Body of pancreas (tissue), 4 donors: ENCODE measurements at regions not wholly inside any gene's neighbourhood (a gene's known extent, or its start where the extent isn't known, plus 50 kb on each side); places are given as distances from the start of the nearest gene placed in this dataset.

ENCODE experiments used
- ATAC-seq: fragments of 150-250 bp; one replicate; pipeline ENCODE4 v1.9.1; 2016
- DNase-seq, 4 donors: peaks; one replicate each; pipeline ENCODE4 v3.0.0-alpha.2; 2019
- H3K27ac ChIP-seq, 4 donors: fragments of 200-600 bp; sonication (generic); 1 replicate in 3 of 4; 2 replicates in 1 of 4; pipeline versions ENCODE4 v1.5.1 to v1.6.1; 2016 to 2019; ENCODE audit warnings: mild to moderate bottlenecking in 1 of 4, mixed read lengths in 1 of 4, moderate library complexity in 1 of 4
- H3K27me3 ChIP-seq, 2 donors: fragments of 200-600 bp; sonication (generic); one replicate each; pipeline ENCODE4 v1.6.0; 2016; ENCODE audit warnings: mild to moderate bottlenecking in 1 of 2
- H3K36me3 ChIP-seq, 2 donors: fragments of 200-600 bp; sonication (generic); replicated peaks in 1 of 2; 2 replicates each; pipeline ENCODE4 v1.5.1; 2016; ENCODE audit warnings: low read depth in 2 of 2; ENCODE audit not compliant: insufficient read depth in 1 of 2
- H3K4me1 ChIP-seq: fragments of 200-600 bp; sonication (generic); one replicate; pipeline ENCODE4 v1.6.0; 2016
- H3K4me3 ChIP-seq, 2 donors: fragments of 200-600 bp; sonication (generic); 1 replicate in 1 of 2; 2 replicates in 1 of 2; pipeline ENCODE4 v1.5.1; 2016 to 2019
- H3K9me3 ChIP-seq, 3 donors: fragments of 200-600 bp; sonication (generic); 1 replicate in 2 of 3; 2 replicates in 1 of 3; pipeline ENCODE4 v1.5.1; 2016
- POLR2A ChIP-seq, 3 donors: fragments of 450-650 bp; IDR thresholded peaks; one replicate each; pipeline ENCODE4 v1.6.1; 2016; ENCODE audit warnings: antibody characterized with exemption in 3 of 3, mild to moderate bottlenecking in 2 of 3
- WGBS, 2 donors: methylation state at CpG; one replicate each; pipeline ENCODE4 v1.1.5; 2017; 5-methylcytosine and 5-hydroxymethylcytosine counted together
- intact Hi-C: fragments of 100-400 bp; cut with DNase I; formaldehyde crosslinking; loops from one replicate; pipeline ENCODE4 v1.15.1; 2023
- TF ChIP-seq, protein P1 (sequence below), 7 experiments: fragments of 450-650 bp in 4 of 7; fragments of 200-600 bp in 3 of 7; sonication (generic) in 3 of 7; IDR thresholded peaks; one replicate each; pipeline ENCODE4 v1.5.1; 2016 to 2019; ENCODE audit warnings: antibody characterized with exemption in 7 of 7

DNA sequence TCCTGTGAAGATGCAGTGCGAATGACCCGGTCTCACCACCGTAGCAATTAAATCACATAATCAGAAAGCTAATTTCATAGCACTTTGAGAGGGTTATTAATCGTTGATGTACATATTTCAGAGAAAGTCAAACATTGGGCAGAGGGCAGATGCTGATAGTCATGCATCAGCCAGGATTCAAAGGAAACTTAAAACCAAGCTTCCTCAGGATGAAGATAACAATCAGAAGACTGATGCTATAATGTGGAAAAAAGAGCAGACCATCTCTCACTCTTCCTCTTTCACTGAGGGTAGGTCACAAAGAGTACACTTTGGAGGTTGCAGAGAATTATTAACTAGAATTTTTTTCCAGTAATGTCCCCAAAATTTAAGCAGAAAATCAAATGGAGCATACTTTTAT is 1027.7 kb upstream of the ZEB2 start:
- Histone ChIP-seq H3K27me3 (no peaks in the 10 kb centered on the region), H3K4me3 (no peak overlapping the region), H3K27ac (no peak overlapping the region), H3K4me1 (no peaks in the 10 kb centered on the region), H3K36me3 (no peaks in the 10 kb centered on the region), H3K9me3 (no peaks in the 10 kb centered on the region)
- ATAC-seq (no peak), DNase-seq (no peak)
- WGBS, 2 donors = 60 to 62% methylated on average over 4 of the region's 4 CpGs
- TF ChIP-seq, protein P1, sequence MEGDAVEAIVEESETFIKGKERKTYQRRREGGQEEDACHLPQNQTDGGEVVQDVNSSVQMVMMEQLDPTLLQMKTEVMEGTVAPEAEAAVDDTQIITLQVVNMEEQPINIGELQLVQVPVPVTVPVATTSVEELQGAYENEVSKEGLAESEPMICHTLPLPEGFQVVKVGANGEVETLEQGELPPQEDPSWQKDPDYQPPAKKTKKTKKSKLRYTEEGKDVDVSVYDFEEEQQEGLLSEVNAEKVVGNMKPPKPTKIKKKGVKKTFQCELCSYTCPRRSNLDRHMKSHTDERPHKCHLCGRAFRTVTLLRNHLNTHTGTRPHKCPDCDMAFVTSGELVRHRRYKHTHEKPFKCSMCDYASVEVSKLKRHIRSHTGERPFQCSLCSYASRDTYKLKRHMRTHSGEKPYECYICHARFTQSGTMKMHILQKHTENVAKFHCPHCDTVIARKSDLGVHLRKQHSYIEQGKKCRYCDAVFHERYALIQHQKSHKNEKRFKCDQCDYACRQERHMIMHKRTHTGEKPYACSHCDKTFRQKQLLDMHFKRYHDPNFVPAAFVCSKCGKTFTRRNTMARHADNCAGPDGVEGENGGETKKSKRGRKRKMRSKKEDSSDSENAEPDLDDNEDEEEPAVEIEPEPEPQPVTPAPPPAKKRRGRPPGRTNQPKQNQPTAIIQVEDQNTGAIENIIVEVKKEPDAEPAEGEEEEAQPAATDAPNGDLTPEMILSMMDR (IDR thresholded peaks at IDR 0.05) = no peak
- TF ChIP-seq POLR2A (IDR thresholded peaks at IDR 0.05) = no peak
- intact Hi-C loops = no loop called here

DNA sequence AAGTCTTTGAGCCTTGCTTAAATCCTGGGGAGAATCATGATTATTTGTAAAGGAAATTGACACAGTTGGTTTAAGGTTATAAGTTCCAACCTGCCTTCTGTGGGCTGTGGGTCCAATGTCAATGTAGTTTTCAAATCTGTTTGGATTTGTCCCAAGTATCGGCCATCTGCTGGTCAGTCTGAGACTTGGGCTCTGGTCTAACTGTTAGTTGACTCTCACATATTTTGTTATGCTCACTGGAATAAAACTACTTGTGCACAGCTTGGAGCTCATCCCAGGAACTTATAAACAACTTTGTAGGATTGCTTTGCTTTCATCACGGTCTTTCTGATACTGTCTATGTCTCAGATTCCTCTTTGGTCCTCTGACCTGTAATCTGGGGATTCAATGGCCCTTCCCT is 1026.2 kb upstream of the ZEB2 start:
- DNase-seq (no peak), ATAC-seq (no peak)
- H3K4me3 ChIP-seq = no peak overlapping the region
- H3K9me3 ChIP-seq = no peaks in the 10 kb centered on the region
- no peaks in the 10 kb centered on the region for H3K4me1 ChIP-seq
- no peaks in the 10 kb centered on the region for H3K27me3 ChIP-seq
- 70 to 84% methylated on average over 2 of the region's 2 CpGs for WGBS, 2 donors
- H3K27ac ChIP-seq = no peak overlapping the region
- TF ChIP-seq, protein P1 (IDR thresholded peaks at IDR 0.05) = no peak
- no peak for TF ChIP-seq POLR2A (IDR thresholded peaks at IDR 0.05)
- intact Hi-C loops = no loop called here
- H3K36me3 ChIP-seq = no peaks in the 10 kb centered on the region

DNA sequence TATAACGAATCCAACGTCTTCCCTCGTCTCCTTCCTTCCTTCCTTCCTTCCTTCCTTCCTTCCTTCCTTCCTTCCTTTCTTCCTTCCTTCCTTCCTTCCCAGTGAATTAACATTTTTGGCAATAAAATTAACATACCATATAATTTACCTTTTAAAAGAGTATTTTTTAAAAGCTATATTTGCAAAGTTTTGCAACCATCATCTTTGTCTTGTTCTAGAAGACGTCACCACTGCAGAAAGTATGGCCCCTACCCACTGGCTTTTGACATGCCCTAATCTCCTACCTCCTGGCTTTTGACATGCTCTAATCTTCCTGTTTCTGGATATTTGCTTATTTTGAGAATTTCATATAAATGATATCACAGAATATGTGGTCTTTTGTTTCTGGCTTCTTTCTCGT is 1023.9 kb upstream of the ZEB2 start:
- WGBS, 2 donors = 62 to 71% methylated on average over 5 of the region's 5 CpGs
- Histone ChIP-seq H3K27ac (no peak overlapping the region), H3K4me1 (no peaks in the 10 kb centered on the region), H3K27me3 (no peaks in the 10 kb centered on the region), H3K4me3 (no peak overlapping the region), H3K9me3 (no peaks in the 10 kb centered on the region), H3K36me3 (no peaks in the 10 kb centered on the region)
- DNase-seq (no peak), ATAC-seq (no peak)
- no peak for TF ChIP-seq POLR2A (IDR thresholded peaks at IDR 0.05)
- TF ChIP-seq, protein P1 (IDR thresholded peaks at IDR 0.05) = no peak
- intact Hi-C loops = no loop called here

DNA sequence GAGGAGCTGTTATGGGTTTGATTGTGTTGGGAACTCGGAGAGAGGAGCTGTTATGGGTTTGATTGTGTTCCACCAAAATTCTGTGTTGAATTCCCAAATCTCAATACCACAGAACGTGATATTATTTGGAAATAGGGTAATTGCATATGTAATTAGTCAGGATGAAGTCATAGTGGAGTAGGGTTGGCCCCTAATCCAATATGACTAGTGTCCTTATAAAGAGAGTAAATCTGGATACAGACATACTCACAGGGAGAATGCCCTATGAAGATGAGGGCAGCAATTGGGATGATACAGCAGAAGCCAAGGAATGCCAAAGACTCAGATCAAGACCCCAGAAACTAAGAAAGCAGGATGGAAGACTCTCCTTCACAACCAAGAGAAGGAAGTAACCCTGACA is 1023.2 kb upstream of the ZEB2 start:
- H3K9me3 ChIP-seq = no peaks in the 10 kb centered on the region
- TF ChIP-seq, protein P1 (IDR thresholded peaks at IDR 0.05) = no peak
- no peak for TF ChIP-seq POLR2A (IDR thresholded peaks at IDR 0.05)
- no peak overlapping the region for H3K4me3 ChIP-seq
- DNase-seq (no peak), ATAC-seq (no peak)
- no peaks in the 10 kb centered on the region for H3K4me1 ChIP-seq
- no peaks in the 10 kb centered on the region for H3K27me3 ChIP-seq
- WGBS, 2 donors = 71 to 72% methylated on average over 2 of the region's 2 CpGs
- intact Hi-C loops = no loop called here
- no peak overlapping the region for H3K27ac ChIP-seq
- H3K36me3 ChIP-seq = no peaks in the 10 kb centered on the region

DNA sequence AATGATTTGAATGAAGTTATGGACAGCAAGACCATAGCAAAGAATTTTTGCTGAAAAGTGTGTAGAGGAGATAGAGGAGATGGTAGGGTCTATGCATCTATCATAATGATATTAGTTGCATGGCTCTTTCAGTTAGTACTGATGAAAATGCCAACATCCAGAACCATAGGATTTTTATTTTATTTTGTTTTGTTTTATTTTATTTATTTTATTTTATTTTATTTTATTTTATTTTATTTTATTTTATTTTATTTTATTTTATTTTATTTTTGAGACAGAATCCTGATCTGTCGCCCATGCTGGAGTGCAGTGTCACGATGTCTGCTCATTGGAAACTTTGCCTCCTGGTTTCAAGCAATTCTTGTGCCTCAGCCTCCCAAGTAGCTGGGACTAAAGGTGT is 1021.1 kb upstream of the ZEB2 start:
- TF ChIP-seq POLR2A (IDR thresholded peaks at IDR 0.05) = no peak
- TF ChIP-seq, protein P1 (IDR thresholded peaks at IDR 0.05) = no peak
- intact Hi-C loops = no loop called here
- Histone ChIP-seq H3K27me3 (no peaks in the 10 kb centered on the region), H3K27ac (no peak overlapping the region), H3K9me3 (no peaks in the 10 kb centered on the region), H3K36me3 (no peaks in the 10 kb centered on the region), H3K4me1 (no peaks in the 10 kb centered on the region), H3K4me3 (no peak overlapping the region)
- no peak for DNase-seq
- no peak for ATAC-seq
- 95 to 100% methylated on average over 2 of the region's 2 CpGs for WGBS, 2 donors
